ENCODE measurements at regions not wholly inside any gene's neighbourhood (a gene's known extent, or its start where the extent isn't known, plus 50 kb on each side); places are given as distances from the start of the nearest gene placed in this dataset.

DNA sequence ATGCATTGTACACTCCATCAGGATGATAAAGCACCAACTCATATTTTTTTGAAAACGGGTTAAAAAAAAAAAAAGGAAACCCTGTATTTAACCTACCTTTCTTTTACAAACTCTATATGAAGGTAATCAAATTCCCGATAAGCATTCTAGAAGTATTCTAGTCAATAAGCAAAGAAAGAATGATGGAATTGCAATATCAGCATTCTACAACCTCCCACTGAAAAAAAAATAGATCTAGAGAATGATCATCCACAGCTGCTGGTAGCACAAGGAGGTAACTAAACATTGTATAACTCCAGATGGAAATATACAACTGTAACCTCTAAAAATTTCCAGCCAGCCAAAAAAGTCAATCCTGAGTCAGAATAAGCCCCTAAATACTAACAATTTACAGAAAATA lies 95.3 kb upstream of the DCC start:
- TF ChIP-seq CTCF (conservative IDR thresholded peaks at IDR 0.05; ENCODE audit: low read depth, low read length), result no peak
- no peak for TF ChIP-seq EZH2 (IDR thresholded peaks at IDR 0.05; ENCODE audit: borderline replicate concordance, low read depth, low read length, poor library complexity, severe bottlenecking)

Measured in A673 (cell line).